ENCODE measurements at regions not wholly inside any gene's neighbourhood (a gene's known extent, or its start where the extent isn't known, plus 50 kb on each side); places are given as distances from the start of the nearest gene placed in this dataset.
"Not testable (repeated sequence)": the region's sequence is repeated elsewhere in the genome, so short reads cannot be mapped to it uniquely, and the experiment has no call there.

DNA sequence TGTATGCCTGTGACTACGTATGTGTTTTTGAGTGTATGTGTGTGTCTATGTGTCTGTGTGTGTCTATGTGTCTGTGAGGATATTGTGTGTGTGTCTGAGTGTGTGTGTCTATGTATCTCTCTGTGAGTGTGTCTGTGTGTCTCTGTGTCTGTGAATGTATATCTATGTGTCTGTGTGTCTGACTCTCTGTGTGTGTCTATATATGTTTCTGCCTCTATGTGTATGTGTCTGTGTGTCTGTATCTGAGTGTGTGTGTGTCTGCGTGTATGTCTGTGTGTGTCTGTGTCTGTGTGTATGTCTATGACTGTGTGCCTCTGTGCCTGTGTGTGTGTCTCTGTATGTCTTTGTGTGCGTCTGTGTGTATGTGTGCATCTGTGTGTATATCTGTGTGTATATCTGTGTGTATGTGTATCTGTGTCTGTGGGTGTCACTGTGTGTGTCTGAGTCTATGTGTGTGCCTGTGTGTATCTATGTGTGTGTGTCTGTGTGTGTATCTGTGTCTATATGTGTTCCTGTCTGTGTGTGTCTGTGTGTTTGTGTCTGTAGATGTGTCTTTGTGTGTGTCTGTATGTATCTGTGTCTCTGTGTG is 172.7 kb downstream of the MYCN start:
- no peak for DNase-seq

DNA sequence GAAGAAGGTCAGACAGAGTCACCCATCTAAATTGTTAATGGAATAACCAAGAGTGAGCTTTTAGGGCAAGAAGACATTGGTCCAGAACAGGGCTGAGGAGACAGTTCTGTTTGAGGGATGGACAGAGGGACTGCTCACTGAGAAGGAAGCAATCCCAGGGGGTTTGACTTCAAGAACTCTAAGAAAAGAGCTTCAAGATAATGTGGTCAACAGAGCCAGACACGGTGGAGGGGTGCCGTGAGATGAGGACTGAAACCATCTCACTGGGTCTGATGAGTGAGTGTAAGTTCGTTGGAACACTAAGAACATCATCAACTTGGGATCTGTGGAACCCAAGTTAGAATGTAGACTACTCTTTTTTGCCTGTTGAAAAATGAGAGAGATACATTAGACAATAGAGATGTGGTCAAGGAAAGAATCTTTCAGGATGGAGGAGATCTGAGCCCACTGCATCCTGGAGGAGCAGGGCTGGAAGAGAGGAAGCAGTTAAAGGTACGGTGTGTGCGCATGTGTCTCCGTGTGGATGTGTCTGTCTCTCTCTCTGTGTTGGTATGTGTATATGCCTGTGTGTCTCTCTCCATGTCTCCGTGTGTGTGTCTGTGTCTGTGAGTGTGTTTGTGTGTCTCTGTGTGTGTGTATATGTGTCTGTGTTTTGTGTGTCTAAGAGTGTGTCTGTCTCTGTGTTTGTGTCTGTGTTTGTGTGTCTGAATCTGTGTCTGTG is 172.1 kb downstream of the MYCN start:
- DNase-seq, result no peak

DNA sequence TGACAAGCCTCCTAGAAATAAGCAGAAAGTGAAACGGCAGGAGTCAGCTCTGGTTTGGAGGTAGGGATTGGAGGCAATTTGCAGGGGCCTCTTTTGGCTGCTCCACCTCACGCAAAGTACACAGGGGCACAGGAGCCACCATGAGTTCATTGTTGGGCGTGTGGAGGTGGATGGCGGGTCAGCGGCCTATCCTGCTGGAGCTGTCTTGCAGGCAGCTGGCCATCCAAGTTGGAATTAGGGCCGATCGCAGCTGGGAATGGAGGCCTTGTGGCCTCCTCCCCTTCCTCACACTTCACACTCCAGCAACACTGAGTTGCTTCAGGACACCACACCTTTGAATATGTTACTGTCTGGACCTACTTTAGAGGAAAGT is 171.5 kb downstream of the MYCN start:
- DNase-seq, result no peak

DNA sequence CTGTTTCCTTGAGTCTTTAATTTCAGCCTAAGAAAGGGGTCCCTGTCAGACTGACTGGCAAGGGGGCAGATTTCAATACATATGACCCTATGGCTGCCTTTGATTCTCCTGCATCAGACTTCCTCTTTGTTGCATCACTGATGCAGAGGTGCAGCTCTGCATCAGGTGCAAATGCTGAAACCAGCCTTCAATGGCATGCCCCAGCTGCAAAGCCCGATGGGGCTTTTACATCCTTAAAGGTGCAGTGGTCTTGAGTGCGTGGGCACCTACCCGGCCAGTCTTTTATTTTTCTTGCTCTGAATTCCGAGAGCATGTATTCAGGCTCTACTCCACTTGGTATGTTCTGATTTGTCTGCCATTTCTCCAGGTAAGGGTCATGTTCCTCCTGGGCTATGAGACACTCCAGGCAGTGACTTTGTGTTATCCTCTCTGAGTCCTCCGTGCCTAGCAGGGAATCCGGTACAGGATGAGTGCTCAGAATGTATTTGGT is 169.5 kb downstream of the MYCN start:
- no peak for DNase-seq

DNA sequence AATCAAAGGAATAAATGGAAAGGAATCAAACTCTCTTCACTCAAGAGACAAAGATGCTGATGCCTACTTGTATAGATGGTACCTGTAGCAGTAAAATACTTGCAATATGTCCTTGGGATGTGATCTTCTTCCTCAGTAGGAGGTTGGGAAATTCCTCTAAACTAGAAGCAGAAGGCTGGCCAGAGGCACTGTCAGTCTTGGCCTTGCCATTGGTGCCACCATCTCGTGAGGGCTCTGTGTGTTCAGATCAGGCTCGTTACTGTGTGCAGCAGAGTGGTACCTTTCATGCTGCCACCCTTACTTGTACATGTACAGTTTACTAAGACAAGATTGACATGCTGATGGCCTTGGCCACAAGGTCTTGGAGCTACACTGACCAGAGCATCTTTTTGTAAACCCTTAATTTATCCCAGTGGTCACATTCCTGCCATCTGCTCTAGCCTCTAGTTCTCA is 169.0 kb downstream of the MYCN start:
- no peak for DNase-seq

DNA sequence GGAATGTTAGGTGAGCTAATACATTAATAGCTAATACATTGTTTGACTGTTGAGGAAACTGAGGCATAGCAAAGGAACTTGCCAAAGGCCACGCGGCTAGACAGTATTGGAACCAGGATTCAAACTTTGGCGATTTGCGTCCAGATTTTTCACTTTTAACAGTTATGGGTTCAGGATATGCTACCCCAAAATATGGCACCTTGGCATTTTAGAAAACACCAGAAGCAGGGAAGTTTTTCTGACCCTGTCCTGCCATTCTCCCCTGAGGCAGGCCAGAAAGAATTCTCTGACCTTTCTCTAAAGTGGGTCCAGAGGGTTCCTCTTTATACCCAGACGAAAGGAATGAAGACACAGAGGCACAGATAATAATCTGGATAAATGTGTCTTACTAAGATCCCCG is 166.9 kb downstream of the MYCN start:
- DNase-seq, result no peak

DNA sequence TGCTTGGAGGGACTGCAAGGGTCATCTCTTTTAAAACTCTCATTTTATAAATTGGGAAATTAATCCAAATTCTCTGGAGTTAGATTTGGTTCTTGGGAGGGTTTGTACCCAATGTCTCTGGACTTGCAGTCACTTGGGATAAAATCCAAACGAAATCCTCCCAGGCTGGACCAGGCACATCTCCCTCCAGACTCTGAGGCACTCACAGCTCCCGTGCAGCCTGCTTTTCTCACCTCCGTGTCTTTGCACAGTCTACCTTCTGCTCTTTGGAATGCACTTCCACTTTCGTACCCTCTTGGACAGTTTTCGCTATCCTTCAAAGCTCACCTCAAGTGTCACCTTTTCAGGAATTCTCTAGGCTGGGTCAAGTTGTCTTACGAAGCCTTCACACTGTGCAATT is 166.3 kb downstream of the MYCN start:
- no peak for DNase-seq

DNA sequence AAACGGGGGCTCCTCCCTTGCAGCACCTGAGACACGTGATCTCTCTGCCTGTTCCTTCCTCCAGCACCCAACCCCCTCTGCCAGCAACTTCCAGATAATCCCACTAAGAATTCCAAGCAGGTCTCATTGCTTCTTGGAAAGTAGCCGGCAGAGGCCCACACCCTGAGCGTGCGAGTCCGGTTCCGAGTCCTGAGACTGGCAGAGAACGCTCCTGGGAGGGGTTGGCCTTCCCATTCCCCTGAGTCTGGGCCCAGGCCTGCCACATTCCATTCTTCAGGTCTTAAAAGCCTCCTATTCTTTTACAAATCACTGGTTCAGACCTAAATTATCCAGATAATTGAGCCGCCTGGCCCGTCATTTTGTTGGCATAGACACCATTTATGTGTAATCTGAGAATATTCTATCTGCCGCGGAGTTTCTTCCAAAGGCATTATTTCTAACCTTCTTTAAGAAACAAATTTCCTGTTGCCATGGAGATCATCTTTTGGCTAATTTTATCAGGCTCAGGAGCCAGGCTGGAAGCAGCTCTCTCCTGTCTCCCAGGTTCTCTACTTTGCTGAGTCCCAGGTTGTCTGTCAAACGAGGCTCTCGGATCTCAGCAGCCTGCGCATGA is 165.4 kb downstream of the MYCN start:
- DNase-seq, result no peak

DNA sequence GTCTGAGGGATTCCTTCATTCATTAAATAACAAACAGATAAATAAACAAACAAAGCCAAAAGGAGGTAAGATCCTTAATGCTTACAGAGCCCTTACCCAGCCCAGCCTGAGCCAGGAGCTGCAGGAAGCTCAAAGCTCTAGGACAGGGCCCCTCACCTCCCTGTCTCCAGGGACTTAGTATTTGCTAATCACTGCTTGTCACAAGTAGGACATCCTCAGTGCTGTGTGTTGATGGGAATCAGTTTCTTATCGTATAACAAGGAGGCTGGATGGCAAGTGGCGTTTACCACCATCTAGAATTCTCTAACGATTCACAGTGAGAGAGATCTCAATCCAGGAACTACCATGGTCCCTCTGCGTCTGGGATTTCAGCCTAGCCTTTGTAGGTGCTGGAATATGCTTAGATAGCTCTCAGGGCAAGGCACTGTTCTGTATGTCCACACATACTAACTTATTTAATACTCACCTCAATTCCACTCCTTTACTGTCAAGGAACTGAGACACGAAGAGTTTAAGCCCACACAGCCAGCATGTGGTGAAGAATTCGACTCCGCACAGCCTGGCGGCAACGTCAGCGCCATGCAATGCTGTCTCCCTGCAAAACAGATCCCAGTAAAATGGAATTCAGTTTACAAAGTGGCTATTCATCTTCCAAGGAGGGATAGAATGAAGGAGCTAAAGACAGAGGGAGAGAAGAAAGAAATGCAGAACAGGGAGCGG is 164.8 kb downstream of the MYCN start:
- no peak for DNase-seq

DNA sequence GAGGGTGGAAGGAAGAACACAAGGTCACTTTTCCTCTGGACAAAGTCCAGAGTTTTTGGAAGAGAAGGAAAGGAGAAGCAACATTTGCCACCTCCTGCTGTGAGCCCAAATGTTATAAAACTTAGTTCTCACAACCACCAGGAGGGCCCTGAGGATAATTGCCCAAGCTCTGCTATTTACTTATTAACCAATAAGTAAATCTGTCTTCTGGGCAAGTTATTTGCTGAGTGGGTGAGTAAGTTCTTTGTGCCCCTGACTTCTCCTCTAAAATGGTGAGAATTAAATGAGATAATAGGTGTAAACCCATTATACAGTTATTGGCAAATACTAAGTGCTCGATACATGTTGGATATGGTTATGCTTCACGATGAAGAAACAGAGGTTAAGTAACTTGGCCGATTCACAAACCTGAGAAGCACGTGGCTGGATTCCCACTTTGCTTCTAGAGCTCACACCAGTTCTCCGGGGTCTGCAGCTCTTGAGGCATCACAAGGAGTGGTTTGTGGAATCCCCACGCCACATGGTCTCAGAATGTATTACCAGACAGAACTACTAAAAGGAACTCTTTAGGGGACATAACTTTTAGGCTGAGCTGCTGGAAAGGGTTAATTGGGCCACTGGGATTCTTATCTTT is 164.1 kb downstream of the MYCN start:
- DNase-seq, result no peak

DNA sequence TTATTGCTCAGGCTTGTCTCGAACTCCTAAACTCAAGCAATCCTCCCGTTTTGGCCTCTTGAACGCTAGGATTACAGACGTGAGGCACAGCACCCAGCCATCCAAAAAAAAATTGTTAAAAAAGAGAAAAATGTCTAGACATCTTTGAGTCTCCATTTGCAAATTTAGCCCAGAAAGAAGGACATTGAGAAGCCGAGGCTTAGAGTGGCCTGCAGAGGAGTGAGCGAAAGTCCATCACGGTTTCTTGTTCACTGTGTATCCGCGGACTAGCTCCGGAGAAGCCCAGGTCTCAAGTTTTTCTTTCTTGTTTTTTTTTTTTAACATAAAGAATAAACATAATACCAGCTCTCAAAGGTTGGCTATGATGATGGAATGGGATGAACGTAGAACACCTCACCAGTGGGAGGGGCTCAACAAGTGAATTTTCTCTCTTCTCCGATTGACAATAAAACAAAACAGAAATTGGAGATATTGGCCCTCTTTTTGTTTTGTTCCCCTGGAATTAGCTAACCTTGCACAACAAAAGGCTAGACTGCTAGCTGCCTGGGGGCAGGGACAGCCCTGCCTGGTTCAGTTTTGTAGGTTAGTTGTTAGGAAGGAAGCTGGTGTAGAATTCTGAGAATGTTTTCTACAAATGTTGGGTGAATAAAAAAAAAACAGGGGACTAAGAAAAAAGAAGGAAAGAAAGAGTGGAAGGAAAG is 163.4 kb downstream of the MYCN start:
- DNase-seq, result no peak

DNA sequence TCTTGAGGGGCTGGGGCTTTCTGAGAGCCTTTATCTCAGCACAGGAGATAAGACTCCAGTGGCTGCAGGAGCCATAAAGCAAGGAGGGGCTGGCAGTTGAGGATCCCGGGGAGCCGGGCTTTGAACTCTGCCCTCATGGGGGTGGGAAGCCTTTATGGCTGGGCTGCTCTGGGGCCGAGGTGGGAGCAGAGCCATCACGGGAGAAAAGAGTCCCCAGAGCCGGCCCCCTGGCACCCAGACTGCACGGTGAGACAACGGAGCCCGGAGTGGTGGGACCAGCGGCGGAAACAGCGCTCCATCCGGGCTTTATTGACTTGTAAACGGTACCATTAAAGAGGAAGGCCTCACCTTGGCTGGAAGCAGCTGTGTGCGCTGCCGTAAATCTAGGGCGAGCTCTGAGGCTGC is 162.6 kb downstream of the MYCN start:
- DNase-seq, result no peak

DNA sequence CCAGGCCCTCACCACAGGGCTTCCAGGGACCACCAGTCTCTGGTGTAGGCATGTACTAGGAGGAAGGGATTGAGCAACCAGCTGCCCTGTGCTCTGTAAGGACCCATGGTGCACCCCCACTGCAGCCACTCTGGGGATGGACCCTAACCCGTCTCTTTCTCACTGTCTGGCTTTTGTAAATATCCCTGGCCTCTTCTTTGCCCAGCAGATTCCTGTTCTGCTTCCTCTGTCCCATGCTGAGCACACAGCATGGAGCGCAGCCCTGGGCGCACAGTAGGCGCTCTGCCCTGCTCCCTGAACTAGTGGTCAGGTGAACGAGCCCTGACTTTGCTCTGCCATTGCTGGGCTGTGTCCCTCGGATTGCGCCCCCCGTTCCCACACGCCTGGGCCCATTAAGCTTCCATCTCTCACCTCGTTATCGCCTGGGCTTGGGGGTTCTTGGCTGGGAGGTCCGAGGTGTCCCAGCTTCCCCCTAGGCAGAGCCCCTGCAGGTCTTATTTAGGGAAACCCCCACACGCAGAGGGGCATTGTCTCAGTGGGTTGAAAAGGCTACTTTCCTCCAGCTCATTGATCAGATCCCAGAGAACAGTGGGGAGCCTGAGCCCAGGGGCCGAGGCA is 162.1 kb downstream of the MYCN start:
- no peak for DNase-seq

DNA sequence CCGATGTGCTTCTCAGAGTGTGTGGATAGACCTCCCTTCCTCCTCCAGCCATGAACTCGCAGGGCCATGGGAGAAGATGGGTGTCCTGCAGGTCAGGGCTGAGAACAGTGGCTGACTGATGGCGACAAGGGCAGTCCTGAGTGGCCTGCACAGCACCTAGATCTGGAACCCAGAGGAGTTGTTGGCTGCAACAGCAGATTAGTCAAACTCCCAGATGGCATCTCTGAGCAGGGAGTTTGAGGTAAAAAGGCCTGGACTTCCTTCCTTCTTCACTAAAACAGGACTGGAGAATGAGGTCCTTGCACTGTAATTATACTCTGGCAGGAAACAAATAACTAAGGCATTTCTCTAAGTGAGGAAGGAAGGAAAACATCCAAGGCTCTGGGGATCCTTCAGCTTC is 160.8 kb downstream of the MYCN start:
- DNase-seq, result no peak

DNA sequence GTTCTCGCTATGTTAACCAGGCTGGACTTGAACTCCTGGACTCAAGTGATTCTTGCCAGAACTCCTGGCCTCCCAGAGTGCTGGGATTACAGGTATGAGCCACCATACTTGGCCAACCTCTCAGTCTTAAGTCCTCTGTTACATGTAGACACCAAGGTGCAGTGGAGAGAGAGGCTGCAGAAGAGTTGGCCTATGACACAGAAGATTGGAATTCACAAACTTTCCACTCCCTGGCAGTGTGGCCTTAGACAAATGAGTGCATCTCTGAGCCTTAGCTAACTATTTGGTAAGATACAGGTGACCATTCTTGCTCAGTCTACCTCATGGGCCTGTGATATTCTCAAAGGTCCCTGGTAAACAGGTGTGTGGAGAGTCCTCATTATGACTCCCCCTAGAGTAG is 159.7 kb downstream of the MYCN start:
- DNase-seq, result no peak

DNA sequence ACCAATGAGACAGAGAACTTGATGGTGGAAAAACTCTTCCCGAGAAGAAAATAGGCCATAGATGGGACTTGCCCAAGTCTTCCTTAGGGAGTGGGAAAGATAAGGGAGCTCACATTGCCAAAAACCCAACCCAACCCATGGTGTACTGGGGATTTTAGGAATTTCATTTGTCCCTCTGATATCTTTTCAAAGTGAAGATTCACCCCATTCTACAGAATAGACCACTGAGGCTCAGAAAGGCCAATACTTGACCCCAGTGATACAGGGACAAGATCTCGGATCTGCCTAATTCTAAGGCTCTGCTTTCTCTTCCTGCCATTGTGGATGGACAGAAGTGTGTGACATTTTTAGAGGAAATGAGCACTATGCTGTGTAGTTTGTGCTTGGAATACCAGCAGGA is 159.0 kb downstream of the MYCN start:
- DNase-seq, result no peak

DNA sequence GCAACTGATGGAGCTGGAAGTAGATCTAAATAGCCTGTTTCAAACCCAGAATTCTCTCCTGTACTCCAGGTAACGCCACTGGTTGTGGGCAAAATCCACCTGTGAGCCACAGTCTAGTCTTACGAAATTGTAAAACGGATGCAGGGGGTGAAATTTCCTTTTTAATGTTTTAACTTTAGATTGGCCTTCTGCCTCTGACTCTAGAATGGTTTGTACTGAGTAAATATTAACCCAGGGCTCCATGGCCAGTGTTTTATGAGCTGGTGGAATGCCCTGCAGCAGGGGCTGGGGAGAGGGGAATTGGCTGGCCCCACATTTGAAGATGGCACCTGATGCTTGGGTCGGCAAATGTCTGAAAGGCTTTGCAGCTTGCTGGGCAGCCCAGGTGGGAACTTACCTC is 156.6 kb downstream of the MYCN start:
- no peak for DNase-seq

DNA sequence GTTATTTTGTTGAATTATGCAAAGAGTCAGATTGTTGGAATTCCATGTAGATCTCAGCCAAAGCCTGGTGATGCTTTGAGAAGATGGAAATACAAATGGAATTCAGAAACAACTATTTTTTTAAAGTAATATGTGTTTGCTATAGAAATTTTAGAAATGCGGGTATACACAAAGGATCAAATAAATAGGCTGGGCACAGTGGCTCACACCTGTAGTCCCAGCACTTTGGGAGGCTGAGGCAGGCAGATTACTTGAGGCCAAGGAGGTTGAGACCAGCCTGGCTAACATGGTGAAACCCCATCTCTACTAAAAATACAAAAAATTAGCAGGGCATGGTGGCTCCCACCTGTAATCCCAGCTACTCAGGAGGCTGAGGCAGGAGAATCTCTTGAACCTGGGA is 155.1 kb downstream of the MYCN start:
- not testable (repeated sequence) for DNase-seq

DNA sequence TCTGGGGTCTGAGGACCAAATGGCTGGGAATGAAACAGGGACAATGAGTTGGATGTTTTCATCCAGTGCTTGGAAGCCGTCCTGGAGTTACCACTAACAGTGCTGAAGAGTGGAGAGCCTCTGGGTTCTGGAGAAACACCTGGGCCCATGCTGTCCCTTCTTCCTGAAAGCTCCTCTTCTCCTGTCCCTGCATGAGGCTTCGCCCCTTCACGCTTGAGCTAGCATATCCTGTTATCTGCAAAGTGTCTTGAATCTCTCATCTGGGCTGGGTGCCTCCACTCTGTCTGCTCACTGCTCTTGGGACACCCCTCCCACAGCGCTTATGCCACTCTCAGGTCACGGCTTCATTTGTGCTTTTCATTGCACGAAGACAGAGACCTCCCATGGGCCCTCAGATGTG is 154.5 kb downstream of the MYCN start:
- no peak for DNase-seq

DNA sequence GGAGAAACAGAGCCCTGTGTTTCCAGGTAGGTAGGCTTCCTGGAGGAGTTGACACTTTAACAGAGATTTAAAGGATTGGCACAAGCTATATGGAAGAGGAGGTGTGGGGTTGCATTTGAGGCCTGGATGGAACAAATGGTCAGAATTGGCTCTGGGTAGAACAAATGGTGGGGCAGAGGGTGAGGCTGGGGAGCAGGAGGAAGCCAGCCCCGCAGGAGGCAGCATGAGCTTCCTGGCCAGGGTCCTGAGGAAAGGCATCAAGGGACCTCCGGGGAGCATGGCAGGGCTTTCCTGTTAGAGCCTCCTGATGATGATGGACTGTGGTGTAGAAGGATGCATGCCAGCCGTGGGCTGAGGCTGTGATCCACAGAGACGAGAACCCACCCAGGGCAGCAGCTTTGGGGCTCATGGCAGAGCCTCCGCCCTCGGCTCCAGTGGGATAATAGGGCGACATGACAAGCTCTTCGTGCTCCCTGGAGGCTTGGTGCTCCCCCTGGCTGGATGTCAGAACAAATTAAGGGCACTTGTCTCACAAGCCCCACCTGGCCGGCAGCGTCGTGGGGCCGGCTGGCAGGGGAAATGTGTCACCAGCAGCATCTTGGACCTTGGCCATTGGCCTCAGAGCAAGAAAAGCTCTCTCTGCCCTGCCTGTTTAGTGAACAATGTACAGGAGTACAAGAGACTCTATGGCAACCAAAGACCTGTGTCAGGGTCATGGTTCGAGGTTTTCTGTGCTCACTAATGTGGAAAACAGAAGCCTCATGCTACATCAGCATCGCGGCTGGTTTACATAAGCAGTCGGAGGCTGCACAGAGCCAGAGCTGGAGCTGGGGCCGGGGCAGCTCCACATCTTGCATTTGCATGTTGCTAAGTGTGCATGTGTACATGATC is 153.5 kb downstream of the MYCN start:
- no peak for DNase-seq
